Adrenal gland (tissue), 5 donors: ENCODE measurements at regions not wholly inside any gene's neighbourhood (a gene's known extent, or its start where the extent isn't known, plus 50 kb on each side); places are given as distances from the start of the nearest gene placed in this dataset.

Experiments
- POLR2A ChIP-seq, 2 donors: fragments of 450-650 bp; IDR thresholded peaks; one replicate each; pipeline ENCODE4 v1.6.1; 2017; ENCODE audit warnings: antibody characterized with exemption in 2 of 2, mild to moderate bottlenecking in 2 of 2, moderate library complexity in 1 of 2
- TF ChIP-seq, protein P1 (sequence below), 6 experiments: fragments of 450-650 bp in 4 of 6; fragments of 200-600 bp in 2 of 6; sonication (generic) in 1 of 6; IDR thresholded peaks; 1 replicate in 5 of 6; 2 replicates in 1 of 6; pipeline versions ENCODE4 v1.5.1 to v1.8.0; 2016 to 2021; ENCODE audit warnings: antibody characterized with exemption in 6 of 6, mild to moderate bottlenecking in 2 of 6, moderate library complexity in 1 of 6
- donor health status: DM: no; HTN: no; CAD: no.

DNA sequence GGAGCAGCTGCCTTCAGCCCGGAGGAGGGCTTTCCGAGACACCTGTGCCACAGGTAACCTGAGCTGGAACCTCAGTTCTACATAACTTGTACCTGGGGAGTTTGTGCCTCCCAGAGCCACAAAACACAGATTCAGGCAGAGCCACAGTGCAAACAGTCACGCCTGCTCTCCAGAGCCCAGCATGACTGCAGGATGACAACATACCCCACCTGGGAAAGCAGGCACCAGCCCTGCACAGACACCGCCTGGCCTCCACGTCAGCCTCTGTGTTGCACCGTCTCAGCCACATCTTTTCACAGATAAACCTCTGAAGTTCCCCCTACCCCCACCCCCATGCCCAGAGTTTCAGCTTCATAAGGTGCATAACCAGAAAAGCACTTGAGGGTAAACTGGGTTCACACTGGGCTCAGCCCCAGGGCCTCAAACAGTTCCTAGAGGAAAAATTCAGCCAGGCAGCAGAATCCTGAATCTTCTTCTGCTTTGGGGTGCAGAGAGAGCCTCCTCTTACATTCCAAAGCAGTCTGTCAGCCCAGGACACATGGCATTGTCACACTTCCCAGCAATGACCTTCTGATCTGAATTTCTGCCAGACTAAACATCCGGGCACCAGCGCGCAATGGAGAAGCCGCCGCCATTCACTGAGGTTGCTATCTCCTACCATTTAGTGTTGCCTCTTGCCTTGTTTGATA lies 229.5 kb downstream of the TOMM20 start:
- TF ChIP-seq, protein P1, sequence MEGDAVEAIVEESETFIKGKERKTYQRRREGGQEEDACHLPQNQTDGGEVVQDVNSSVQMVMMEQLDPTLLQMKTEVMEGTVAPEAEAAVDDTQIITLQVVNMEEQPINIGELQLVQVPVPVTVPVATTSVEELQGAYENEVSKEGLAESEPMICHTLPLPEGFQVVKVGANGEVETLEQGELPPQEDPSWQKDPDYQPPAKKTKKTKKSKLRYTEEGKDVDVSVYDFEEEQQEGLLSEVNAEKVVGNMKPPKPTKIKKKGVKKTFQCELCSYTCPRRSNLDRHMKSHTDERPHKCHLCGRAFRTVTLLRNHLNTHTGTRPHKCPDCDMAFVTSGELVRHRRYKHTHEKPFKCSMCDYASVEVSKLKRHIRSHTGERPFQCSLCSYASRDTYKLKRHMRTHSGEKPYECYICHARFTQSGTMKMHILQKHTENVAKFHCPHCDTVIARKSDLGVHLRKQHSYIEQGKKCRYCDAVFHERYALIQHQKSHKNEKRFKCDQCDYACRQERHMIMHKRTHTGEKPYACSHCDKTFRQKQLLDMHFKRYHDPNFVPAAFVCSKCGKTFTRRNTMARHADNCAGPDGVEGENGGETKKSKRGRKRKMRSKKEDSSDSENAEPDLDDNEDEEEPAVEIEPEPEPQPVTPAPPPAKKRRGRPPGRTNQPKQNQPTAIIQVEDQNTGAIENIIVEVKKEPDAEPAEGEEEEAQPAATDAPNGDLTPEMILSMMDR (IDR thresholded peaks at IDR 0.05) = no peak
- peak in 1 of 2 donors; percentile 42 for TF ChIP-seq POLR2A (IDR thresholded peaks at IDR 0.05)
